ENCODE measurements at regions not wholly inside any gene's neighbourhood (a gene's known extent, or its start where the extent isn't known, plus 50 kb on each side); places are given as distances from the start of the nearest gene placed in this dataset.

DNA sequence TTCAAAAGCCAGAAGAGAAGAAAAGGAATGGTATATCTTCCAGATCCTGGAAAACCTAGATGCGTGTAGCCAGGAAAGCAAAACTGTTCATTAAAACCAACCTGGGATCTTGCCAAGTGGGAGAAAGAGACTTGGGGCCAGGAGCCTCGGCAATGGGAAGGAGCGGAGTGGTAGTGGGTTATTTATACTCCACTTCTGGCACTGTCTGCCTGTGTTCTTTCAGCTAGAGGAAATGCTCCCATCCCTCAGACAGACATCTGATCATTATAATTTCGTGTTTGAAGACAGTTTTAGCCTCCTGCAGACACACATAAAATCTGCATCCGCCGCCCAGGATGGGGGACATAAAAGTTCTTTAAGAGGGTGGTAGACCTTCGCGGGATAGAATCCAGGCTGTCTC lies 421.6 kb downstream of the RPS24 start:
- Histone ChIP-seq H3K27ac (no peak overlapping the region), H3K36me3 (ENCODE audit: insufficient read depth in 1 of 2, low read depth in 1 of 2) (no peaks in the 10 kb centered on the region), H3K27me3 (ENCODE audit: insufficient read depth in 3 of 3, low read length in 2 of 3) (no peaks in the 10 kb centered on the region), H3K4me1 (no peaks in the 10 kb centered on the region), H3K9me3 (no peaks in the 10 kb centered on the region), H3K4me3 (no peak overlapping the region)
- DNase-seq (no peak), ATAC-seq (no peak)
- WGBS, 3 donors = 71 to 76% (median 76%) methylated on average over 8 of the region's 8 CpGs
- TF ChIP-seq, protein P1, sequence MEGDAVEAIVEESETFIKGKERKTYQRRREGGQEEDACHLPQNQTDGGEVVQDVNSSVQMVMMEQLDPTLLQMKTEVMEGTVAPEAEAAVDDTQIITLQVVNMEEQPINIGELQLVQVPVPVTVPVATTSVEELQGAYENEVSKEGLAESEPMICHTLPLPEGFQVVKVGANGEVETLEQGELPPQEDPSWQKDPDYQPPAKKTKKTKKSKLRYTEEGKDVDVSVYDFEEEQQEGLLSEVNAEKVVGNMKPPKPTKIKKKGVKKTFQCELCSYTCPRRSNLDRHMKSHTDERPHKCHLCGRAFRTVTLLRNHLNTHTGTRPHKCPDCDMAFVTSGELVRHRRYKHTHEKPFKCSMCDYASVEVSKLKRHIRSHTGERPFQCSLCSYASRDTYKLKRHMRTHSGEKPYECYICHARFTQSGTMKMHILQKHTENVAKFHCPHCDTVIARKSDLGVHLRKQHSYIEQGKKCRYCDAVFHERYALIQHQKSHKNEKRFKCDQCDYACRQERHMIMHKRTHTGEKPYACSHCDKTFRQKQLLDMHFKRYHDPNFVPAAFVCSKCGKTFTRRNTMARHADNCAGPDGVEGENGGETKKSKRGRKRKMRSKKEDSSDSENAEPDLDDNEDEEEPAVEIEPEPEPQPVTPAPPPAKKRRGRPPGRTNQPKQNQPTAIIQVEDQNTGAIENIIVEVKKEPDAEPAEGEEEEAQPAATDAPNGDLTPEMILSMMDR (IDR thresholded peaks at IDR 0.05) = no peak
- intact Hi-C loops (cut with DNase I) = no loop called here

DNA sequence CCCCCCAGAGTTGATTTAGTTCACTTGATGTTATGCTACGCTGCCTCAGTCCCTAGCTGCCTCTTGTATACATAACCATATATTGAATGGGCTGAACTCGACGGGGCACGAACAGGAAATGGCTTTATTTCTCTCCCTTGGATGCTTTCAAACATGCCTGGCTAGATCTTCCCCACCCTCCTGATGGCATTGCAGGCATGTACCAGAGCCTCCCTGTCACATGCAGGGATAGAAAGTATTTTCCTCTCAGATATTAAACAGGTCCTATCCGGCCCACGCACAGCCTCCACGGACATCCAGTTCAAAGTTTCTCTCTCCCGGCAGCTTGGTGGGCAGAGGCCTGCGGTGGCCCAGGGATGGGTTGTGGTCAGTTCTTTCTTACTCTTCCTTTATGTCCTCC lies 422.1 kb downstream of the RPS24 start:
- ATAC-seq (no peak), DNase-seq (no peak)
- Histone ChIP-seq H3K36me3 (ENCODE audit: insufficient read depth in 1 of 2, low read depth in 1 of 2) (no peaks in the 10 kb centered on the region), H3K27ac (no peak overlapping the region), H3K9me3 (no peaks in the 10 kb centered on the region), H3K4me3 (no peak overlapping the region), H3K4me1 (no peaks in the 10 kb centered on the region), H3K27me3 (ENCODE audit: insufficient read depth in 3 of 3, low read length in 2 of 3) (no peaks in the 10 kb centered on the region)
- intact Hi-C loops (cut with DNase I) = no loop called here
- TF ChIP-seq, protein P1 (IDR thresholded peaks at IDR 0.05) = no peak
- WGBS, 3 donors = 89 to 95% (median 92%) methylated on average over 9 of the region's 9 CpGs

DNA sequence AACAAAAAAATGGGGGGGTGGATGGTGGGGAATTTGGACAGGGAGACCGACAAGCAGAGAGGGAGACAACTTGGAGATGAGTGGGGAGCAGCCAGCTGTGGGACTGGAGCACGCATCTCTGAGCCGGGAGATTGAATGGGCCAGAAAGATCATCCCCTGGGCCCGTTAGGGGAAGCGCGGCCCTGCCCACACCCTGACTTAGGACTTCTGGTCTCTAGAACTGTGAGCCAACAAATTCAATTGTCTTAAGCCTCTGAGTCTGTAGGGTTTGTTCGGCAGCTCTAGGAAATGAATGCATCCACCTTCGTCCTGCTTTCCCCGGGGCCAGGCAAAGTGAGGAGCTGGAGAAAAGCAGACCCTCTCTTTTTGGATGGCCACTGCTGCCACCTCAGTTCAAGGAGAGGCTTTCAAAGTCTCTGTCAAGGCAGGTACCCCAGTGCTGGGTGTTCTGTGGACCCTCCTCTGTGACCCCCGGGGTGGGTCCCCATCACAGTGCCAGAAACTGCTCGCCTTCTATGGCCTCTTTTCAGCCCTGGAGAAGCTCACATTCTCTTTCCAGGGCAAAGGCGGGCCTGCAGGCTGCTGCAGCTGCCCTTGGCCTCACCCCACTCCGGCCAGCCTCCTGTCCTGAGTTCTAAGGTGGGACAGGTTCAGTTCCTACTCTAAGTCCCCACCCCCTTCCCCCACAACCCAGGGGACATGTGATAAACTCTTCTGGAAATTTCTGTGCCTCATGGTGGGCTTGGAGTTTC lies 423.2 kb downstream of the RPS24 start:
- Histone ChIP-seq H3K27ac (no peak overlapping the region), H3K27me3 (ENCODE audit: insufficient read depth in 3 of 3, low read length in 2 of 3) (no peaks in the 10 kb centered on the region), H3K36me3 (ENCODE audit: insufficient read depth in 1 of 2, low read depth in 1 of 2) (no peaks in the 10 kb centered on the region), H3K4me3 (no peak overlapping the region), H3K9me3 (no peaks in the 10 kb centered on the region), H3K4me1 (no peaks in the 10 kb centered on the region)
- TF ChIP-seq, protein P1 (IDR thresholded peaks at IDR 0.05) = no peak
- ATAC-seq (no peak), DNase-seq (no peak)
- WGBS, 3 donors = 75 to 84% (median 77%) methylated on average over 13 of the region's 13 CpGs
- intact Hi-C loops (cut with DNase I) = no loop called here

DNA sequence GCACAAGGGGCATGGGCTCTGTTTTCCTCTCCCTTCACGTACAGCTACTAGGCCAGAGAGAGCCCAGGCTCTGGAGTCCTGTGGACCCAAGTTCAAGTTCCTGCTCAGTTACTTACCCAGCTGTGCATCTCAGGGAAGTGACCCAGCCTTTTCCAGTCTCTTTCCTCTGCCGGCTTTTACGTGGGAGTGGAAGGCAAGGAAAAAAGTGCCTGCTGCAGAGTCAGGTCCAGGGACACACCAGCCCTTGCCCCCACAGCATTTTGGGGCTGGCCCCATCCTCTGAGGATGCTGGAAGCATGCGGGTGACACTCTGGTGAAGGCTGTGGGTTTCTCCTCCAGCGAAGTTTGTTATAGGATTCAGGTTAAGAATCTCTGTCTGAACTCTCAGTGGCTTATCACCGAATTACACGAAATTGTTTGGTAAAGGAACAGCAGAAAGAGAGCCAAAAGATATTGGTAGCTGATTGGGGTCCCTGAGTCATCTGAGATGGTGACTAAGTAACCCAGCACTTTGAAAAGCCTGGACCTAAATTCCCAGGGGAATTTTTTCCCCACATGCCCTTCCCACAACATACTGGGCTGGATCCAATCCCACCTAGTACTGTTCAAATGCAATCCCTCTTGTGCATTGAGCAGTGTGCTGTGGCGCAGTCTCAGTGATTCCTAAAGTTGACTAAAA lies 424.3 kb downstream of the RPS24 start:
- Histone ChIP-seq H3K27me3 (ENCODE audit: insufficient read depth in 3 of 3, low read length in 2 of 3) (no peaks in the 10 kb centered on the region), H3K27ac (no peak overlapping the region), H3K4me3 (no peak overlapping the region), H3K9me3 (no peaks in the 10 kb centered on the region), H3K36me3 (ENCODE audit: insufficient read depth in 1 of 2, low read depth in 1 of 2) (no peaks in the 10 kb centered on the region), H3K4me1 (no peaks in the 10 kb centered on the region)
- 92% methylated on average over 8 of the region's 8 CpGs for WGBS, 3 donors
- intact Hi-C loops (cut with DNase I) = no loop called here
- ATAC-seq = no peak
- TF ChIP-seq, protein P1 (IDR thresholded peaks at IDR 0.05) = no peak
- no peak for DNase-seq
